ENCODE measurements at regions not wholly inside any gene's neighbourhood (a gene's known extent, or its start where the extent isn't known, plus 50 kb on each side); places are given as distances from the start of the nearest gene placed in this dataset.

- H3K36me3 ChIP-seq (ENCODE audit: insufficient read depth, low read length), result no peaks in the 10 kb centered on the region
- H3K4me2 ChIP-seq (ENCODE audit: low read depth, low read length, poor library complexity, severe bottlenecking), result no peak overlapping the region
- H3K4me3 ChIP-seq (ENCODE audit: low read length, poor library complexity, severe bottlenecking), result no peak overlapping the region
- no peaks in the 10 kb centered on the region for H3F3A ChIP-seq (ENCODE audit: low read depth)
- H3K9me2 ChIP-seq (replicated peaks; ENCODE audit: low read depth, low read length), result no peaks in the 10 kb centered on the region
- no peaks in the 10 kb centered on the region for H3K79me2 ChIP-seq (ENCODE audit: insufficient read depth, low read length)
- no peaks in the 10 kb centered on the region for H3K27me3 ChIP-seq (ENCODE audit: insufficient read depth, low read length, poor library complexity, severe bottlenecking)
- no peak overlapping the region for H2AFZ ChIP-seq (ENCODE audit: low read length)
- no peak overlapping the region for H3K9ac ChIP-seq (ENCODE audit: low read depth, low read length, poor library complexity, severe bottlenecking)
- H3K9me3 ChIP-seq (ENCODE audit: insufficient read depth, low read depth, low read length), result no peaks in the 10 kb centered on the region
- H4K20me1 ChIP-seq (ENCODE audit: insufficient read depth, low read length, poor library complexity, severe bottlenecking), result no peaks in the 10 kb centered on the region
- TF ChIP-seq EZH2phosphoT487 (IDR thresholded peaks at IDR 0.05; ENCODE audit: borderline replicate concordance) (no peak), CTCF (conservative IDR thresholded peaks at IDR 0.05; ENCODE audit: low read length) (no peak)
- no peaks in the 10 kb centered on the region for H3K4me1 ChIP-seq (ENCODE audit: insufficient read depth, low read length, poor library complexity, severe bottlenecking)
These were observed 443.0 kb upstream of the RUNX1 start for GRCh38 chr21:35491920-35492678.

GRCh38 chr21:35491114-35491513, 442.0 kb upstream of the RUNX1 start:
- TF ChIP-seq CTCF (conservative IDR thresholded peaks at IDR 0.05; ENCODE audit: low read length), result no peak
- no peak for TF ChIP-seq EZH2phosphoT487 (IDR thresholded peaks at IDR 0.05; ENCODE audit: borderline replicate concordance)
- no peak overlapping the region for H3K4me2 ChIP-seq (ENCODE audit: low read depth, low read length, poor library complexity, severe bottlenecking)
- H3K4me3 ChIP-seq (ENCODE audit: low read length, poor library complexity, severe bottlenecking), result no peak overlapping the region
- H3K9me2 ChIP-seq (replicated peaks; ENCODE audit: low read depth, low read length), result no peaks in the 10 kb centered on the region
- no peaks in the 10 kb centered on the region for H3K4me1 ChIP-seq (ENCODE audit: insufficient read depth, low read length, poor library complexity, severe bottlenecking)
- H2AFZ ChIP-seq (ENCODE audit: low read length), result no peak overlapping the region
- H3K79me2 ChIP-seq (ENCODE audit: insufficient read depth, low read length), result no peaks in the 10 kb centered on the region
- no peaks in the 10 kb centered on the region for H3K9me3 ChIP-seq (ENCODE audit: insufficient read depth, low read depth, low read length)
- no peak overlapping the region for H3K9ac ChIP-seq (ENCODE audit: low read depth, low read length, poor library complexity, severe bottlenecking)
- H4K20me1 ChIP-seq (ENCODE audit: insufficient read depth, low read length, poor library complexity, severe bottlenecking), result no peaks in the 10 kb centered on the region
- H3K27me3 ChIP-seq (ENCODE audit: insufficient read depth, low read length, poor library complexity, severe bottlenecking), result no peaks in the 10 kb centered on the region
- no peaks in the 10 kb centered on the region for H3K36me3 ChIP-seq (ENCODE audit: insufficient read depth, low read length)
- H3F3A ChIP-seq (ENCODE audit: low read depth), result no peaks in the 10 kb centered on the region

DNA sequence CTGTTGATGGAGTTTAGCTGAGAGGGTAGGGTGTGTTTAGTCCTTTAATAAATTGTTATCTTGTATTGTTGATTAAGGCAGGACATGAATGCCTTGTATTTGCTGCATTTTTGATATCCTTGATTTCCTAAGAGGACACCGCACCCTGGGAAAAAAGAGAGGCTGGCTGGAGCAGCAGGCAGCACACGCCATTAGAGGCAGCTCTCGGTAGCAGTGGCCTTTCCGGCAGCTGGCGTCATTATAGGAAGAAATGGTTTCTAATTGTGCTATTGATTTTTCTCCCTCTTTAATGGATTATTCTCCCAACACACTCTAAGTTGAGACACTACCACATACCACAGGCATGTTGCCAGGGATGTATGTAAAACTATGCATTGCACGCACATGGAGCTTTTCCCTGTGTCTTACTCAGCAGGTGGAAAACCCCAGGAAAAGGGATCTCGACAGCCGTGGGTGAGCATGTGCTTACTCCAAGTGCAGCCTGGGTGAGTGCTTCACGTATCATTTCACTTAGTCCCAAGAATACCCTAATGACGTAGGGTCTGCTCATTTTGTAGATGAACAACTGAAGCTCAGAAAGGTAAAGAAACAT, 440.4 kb upstream of the RUNX1 start:
- Histone ChIP-seq H3K27me3 (ENCODE audit: insufficient read depth, low read length, poor library complexity, severe bottlenecking) (no peaks in the 10 kb centered on the region), H3K79me2 (ENCODE audit: insufficient read depth, low read length) (no peaks in the 10 kb centered on the region), H3K36me3 (ENCODE audit: insufficient read depth, low read length) (no peaks in the 10 kb centered on the region), H3K4me3 (ENCODE audit: low read length, poor library complexity, severe bottlenecking) (no peak overlapping the region), H3K9me3 (ENCODE audit: insufficient read depth, low read depth, low read length) (no peaks in the 10 kb centered on the region), H3K4me1 (ENCODE audit: insufficient read depth, low read length, poor library complexity, severe bottlenecking) (no peaks in the 10 kb centered on the region), H3K9me2 (replicated peaks; ENCODE audit: low read depth, low read length) (no peaks in the 10 kb centered on the region), H2AFZ (ENCODE audit: low read length) (no peak overlapping the region), H3F3A (ENCODE audit: low read depth) (no peaks in the 10 kb centered on the region), H3K4me2 (ENCODE audit: low read depth, low read length, poor library complexity, severe bottlenecking) (no peak overlapping the region), H4K20me1 (ENCODE audit: insufficient read depth, low read length, poor library complexity, severe bottlenecking) (no peaks in the 10 kb centered on the region), H3K9ac (ENCODE audit: low read depth, low read length, poor library complexity, severe bottlenecking) (no peak overlapping the region)
- TF ChIP-seq CTCF (conservative IDR thresholded peaks at IDR 0.05; ENCODE audit: low read length), result no peak
- no peak for TF ChIP-seq EZH2phosphoT487 (IDR thresholded peaks at IDR 0.05; ENCODE audit: borderline replicate concordance)
